GM18505 (cell line): ENCODE measurements at regions not wholly inside any gene's neighbourhood (a gene's known extent, or its start where the extent isn't known, plus 50 kb on each side); places are given as distances from the start of the nearest gene placed in this dataset.

ENCODE experiments used
- ATAC-seq: cut with Tn5 transposase; IDR thresholded peaks from one replicate; pipeline ENCODE4 v1.9.1; 2021; ENCODE audit not compliant: unreplicated experiment
- POLR2A ChIP-seq: IDR thresholded peaks from 4 replicates; pipeline ENCODE4 v1.6.1; 2011; ENCODE audit warnings: borderline replicate concordance; ENCODE audit not compliant: insufficient read depth, insufficient read length; ENCODE audit errors: extremely low read depth

GRCh38 chr4:153065276-153065675 is 129.2 kb downstream of the FHDC1 start:
- TF ChIP-seq POLR2A: no peak
- no peak for ATAC-seq

GRCh38 chr4:153067376-153067775 is 131.3 kb downstream of the FHDC1 start:
- TF ChIP-seq POLR2A: no peak
- ATAC-seq: no peak

- ATAC-seq: no peak
- TF ChIP-seq POLR2A: no peak
Observed at GRCh38 chr4:153068751-153069150, 132.6 kb downstream of the FHDC1 start.

GRCh38 chr4:153071958-153072598 is 132.2 kb upstream of the TRIM2 start:
- no peak for ATAC-seq
- no peak for TF ChIP-seq POLR2A

GRCh38 chr4:153072661-153073060 is 131.6 kb upstream of the TRIM2 start:
- no peak for ATAC-seq
- no peak for TF ChIP-seq POLR2A

GRCh38 chr4:153074486-153074885 is 129.8 kb upstream of the TRIM2 start:
- ATAC-seq: no peak
- no peak for TF ChIP-seq POLR2A

- no peak for ATAC-seq
- no peak for TF ChIP-seq POLR2A
Observed at GRCh38 chr4:153074936-153075630, 129.2 kb upstream of the TRIM2 start.

GRCh38 chr4:153075836-153076518 is 128.3 kb upstream of the TRIM2 start:
- no peak for ATAC-seq
- no peak for TF ChIP-seq POLR2A

GRCh38 chr4:153076861-153077260 is 127.4 kb upstream of the TRIM2 start:
- TF ChIP-seq POLR2A: no peak
- no peak for ATAC-seq

DNA sequence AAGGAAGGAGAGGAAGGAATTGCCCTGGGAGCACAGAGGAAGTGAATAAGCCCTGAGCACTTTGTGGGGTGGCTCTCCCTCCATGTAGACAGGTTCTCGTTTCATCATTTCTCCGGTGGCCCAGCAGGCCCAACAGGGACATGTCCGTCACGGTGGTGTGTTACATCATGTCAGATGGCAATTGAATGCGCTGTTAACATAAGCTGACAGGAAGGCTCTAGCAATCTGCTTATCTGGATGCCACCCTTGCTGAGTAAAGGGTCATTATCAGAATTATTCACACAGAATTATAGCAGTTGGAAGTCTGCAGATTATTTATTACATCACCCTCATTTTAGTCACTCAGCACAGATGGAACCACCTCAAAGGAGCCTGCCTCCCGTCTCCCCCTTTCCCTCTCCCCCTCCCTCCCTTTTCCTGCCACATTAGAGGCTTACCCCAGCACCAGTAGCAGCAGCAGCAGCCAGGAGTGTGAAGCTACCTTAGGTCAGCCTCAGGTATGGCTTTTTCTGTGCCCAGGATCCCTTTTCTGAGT is 124.3 kb upstream of the TRIM2 start:
- no peak for ATAC-seq
- TF ChIP-seq POLR2A: no peak

- no peak for TF ChIP-seq POLR2A
- no peak for ATAC-seq
Observed at GRCh38 chr4:153081006-153081580, 123.2 kb upstream of the TRIM2 start.

DNA sequence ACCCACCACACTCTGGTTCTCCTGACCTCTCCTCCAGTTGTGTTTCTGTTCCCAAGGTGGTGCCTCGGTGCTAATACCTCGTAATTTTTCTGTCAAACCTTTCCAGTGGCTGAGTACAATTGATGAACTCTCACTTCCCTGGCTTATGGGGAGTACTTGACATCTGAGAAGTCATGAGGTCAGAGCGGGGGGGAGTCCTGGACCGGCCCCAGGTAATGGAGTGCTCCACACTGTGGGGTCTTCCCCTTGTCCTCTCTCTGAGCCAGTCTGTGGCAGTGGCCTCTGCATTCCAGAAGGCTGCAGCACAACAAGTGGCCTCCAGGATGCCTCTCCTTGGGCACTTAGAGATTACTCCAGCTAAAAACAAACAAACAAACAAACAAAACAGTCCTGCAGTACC is 122.5 kb upstream of the TRIM2 start:
- ATAC-seq: no peak
- TF ChIP-seq POLR2A: no peak
